Heart left ventricle (tissue), 13 donors: ENCODE measurements at regions not wholly inside any gene's neighbourhood (a gene's known extent, or its start where the extent isn't known, plus 50 kb on each side); places are given as distances from the start of the nearest gene placed in this dataset.

Experiments used
- CTCF ChIP-seq, 12 donors: fragments of 200-600 bp; sonication (generic) in 4 of 12; IDR thresholded peaks; one replicate each; pipeline versions ENCODE4 v1.5.0 to v1.8.0; 2018 to 2022; ENCODE audit warnings: antibody characterized with exemption in 12 of 12, mild to moderate bottlenecking in 5 of 12
- POLR2A ChIP-seq, 2 donors: fragments of 450-650 bp; IDR thresholded peaks; one replicate each; pipeline ENCODE4 v1.6.1; 2017; ENCODE audit warnings: antibody characterized with exemption in 2 of 2, mild to moderate bottlenecking in 2 of 2, moderate library complexity in 2 of 2
- donor health status: ischemic (EF 13 %, LVEDD 7.1; RV severe dilation, severe dysfunction).
- donor health status: DM: no; HTN: yes; CAD: no.
- donor health status: DM: no; HTN: no; CAD: no.
- donor health status: ischemic (EF 25% LVEDD 6.9; RV normal size, moderate dysfunction).
- donor health status: ischemic (EF 25% LVEDD 5.7; RV mildly dilated, moderate dysfunction).
- donor health status: ischemic (EF 35%, LVEDD 5.7; RV mildly dilated, moderate dysfunction).
- donor health status: nonischemic (EF 11% LVEDD 7.7; RV severe dilation, severe dysfunction).
- donor health status: DM: yes; HTN: yes; CAD: no.
- donor health status: PGD.
- donor health status: ischemic (EF 29% LVEDD 5.4; RV normal size, mild dysfunction).
- donor health status: nonischemic (EF 23%, LVEDD 6.1; RV moderate dilation, normal function).

DNA sequence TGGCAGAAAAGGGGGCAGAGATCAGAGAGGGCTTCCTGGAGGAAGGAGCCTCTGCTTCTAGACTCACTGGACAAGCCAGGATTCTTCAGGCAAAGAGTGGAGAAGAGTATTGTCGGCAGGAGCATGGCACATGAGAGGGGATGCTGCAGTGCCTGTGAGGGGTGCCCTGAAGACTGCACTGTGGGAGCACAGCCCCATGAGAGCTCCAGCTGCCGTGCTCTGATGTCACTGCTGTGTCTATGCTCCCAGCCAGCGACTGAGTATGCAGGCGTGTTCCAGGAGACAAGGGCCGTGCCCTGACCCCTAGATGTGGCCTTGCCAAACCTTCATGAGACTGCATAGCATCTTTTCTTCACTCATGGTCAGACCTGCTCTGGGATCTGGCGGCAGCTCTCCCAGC, 339.1 kb downstream of the RPS24 start:
- TF ChIP-seq CTCF (IDR thresholded peaks at IDR 0.05) (no peak), POLR2A (IDR thresholded peaks at IDR 0.05) (no peak)
